Tibial artery (tissue), 4 donors: ENCODE measurements at regions not wholly inside any gene's neighbourhood (a gene's known extent, or its start where the extent isn't known, plus 50 kb on each side); places are given as distances from the start of the nearest gene placed in this dataset.
"Not testable (repeated sequence)": the region's sequence is repeated elsewhere in the genome, so short reads cannot be mapped to it uniquely, and the experiment has no call there.

ENCODE experiments used
- DNase-seq, 2 donors: peaks; one replicate each; pipeline ENCODE4 v3.0.0-alpha.2; 2019
- H3K27ac ChIP-seq, 2 donors: fragments of 200-600 bp; sonication (generic) in 1 of 2; 1 replicate in 1 of 2; 2 replicates in 1 of 2; pipeline ENCODE4 v1.5.1; 2018 to 2019; ENCODE audit warnings: mild to moderate bottlenecking in 1 of 2
- H3K27me3 ChIP-seq, 2 donors: fragments of 200-600 bp; sonication (generic) in 1 of 2; one replicate each; pipeline versions ENCODE4 v1.5.1 to v1.6.0; 2016 to 2019
- H3K36me3 ChIP-seq, 3 donors: fragments of 200-600 bp; sonication (generic) in 2 of 3; one replicate each; pipeline ENCODE4 v1.5.1; 2016 to 2019; ENCODE audit warnings: mild to moderate bottlenecking in 2 of 3
- H3K4me1 ChIP-seq, 4 donors: fragments of 200-600 bp; sonication (generic) in 2 of 4; 1 replicate in 3 of 4; 2 replicates in 1 of 4; pipeline ENCODE4 v1.5.1; 2016 to 2019
- H3K4me3 ChIP-seq, 2 donors: fragments of 200-600 bp; sonication (generic) in 1 of 2; 1 replicate in 1 of 2; 2 replicates in 1 of 2; pipeline ENCODE4 v1.5.1; 2018 to 2019; ENCODE audit warnings: mild to moderate bottlenecking in 2 of 2
- H3K9me3 ChIP-seq, 3 donors: fragments of 200-600 bp; sonication (generic) in 1 of 3; one replicate each; pipeline ENCODE4 v1.5.1; 2016 to 2019
- CTCF ChIP-seq, 2 experiments: fragments of 200-600 bp in 1 of 2; fragments of 450-650 bp in 1 of 2; IDR thresholded peaks; one replicate each; pipeline ENCODE4 v1.5.1; 2017 to 2019; ENCODE audit warnings: antibody characterized with exemption in 2 of 2, mild to moderate bottlenecking in 1 of 2, moderate library complexity in 1 of 2
- intact Hi-C: fragments of 100-400 bp; cut with DNase I; formaldehyde crosslinking; loops from one replicate; pipeline ENCODE4 v1.15.0; 2023; ENCODE audit warnings: low total_unique reads

DNA sequence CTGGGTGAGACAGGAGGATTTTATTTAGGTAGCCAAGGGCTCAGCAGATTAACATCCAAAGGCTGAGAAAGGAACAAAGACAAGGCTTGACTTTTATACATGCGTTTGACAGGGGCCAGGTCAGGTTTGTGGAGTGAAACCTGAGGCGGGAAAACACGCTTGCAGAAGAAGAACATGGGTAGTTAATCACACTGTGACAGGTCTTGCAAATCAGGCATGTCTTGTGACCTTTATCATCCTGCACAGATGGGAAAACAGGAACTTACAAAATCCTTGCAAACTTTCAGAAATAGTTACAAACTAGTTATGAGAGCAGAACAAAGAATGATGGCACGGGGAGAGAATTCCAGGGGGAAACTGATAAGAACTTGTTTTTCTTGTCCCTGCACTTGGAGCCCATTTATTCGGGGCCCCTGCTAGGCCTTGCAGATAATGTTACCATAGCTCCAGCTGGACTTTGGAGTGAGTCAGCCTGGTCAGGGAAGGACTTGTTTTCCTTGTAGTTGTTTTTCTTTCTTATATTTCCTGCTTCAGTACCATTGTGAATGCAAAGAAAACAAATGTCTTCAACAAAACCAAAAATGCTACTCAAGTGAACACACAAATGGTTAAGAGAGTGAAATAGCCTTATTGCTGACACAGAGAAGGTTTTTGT, 965.9 kb upstream of the ROBO1 start:
- H3K36me3 ChIP-seq = no peaks in the 10 kb centered on the region
- no peak for DNase-seq
- no peaks in the 10 kb centered on the region for H3K9me3 ChIP-seq
- TF ChIP-seq CTCF (IDR thresholded peaks at IDR 0.05) = no peak
- H3K27ac ChIP-seq = no peak overlapping the region
- no peaks in the 10 kb centered on the region for H3K27me3 ChIP-seq
- H3K4me1 ChIP-seq = no peaks in the 10 kb centered on the region
- no peak overlapping the region for H3K4me3 ChIP-seq
- intact Hi-C loops = no loop called here

- H3K27me3 ChIP-seq, H3K36me3 ChIP-seq, intact Hi-C loops, H3K27ac ChIP-seq, H3K4me3 ChIP-seq, H3K4me1 ChIP-seq, DNase-seq, H3K9me3 ChIP-seq: not testable (repeated sequence)
Measured at GRCh38 chr3:80727561-80727960, 959.8 kb upstream of the ROBO1 start.

GRCh38 chr3:80709597-80710322, 942.0 kb upstream of the ROBO1 start:
- H3K4me3 ChIP-seq, H3K27ac ChIP-seq, H3K27me3 ChIP-seq, H3K4me1 ChIP-seq, DNase-seq, H3K9me3 ChIP-seq, intact Hi-C loops, H3K36me3 ChIP-seq: not testable (repeated sequence)

DNA sequence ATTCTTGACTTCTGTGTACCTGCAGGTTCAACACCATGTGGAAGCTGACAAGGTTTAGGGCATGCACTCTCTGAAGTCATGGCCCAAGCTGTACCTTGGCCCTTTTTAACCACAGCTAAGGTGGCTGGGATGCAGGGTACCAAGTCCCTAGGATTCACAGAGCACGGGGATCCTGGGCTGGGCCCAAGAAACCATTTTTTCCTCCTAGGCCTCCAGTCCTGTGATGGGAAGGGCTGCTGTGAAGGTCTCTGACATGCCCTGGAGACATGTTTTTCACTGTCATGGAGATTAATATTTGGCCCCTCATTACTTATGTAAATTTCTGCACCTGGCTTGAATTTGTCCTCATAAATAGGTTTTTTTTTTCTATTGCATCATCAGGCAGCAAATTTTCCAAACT, 937.5 kb upstream of the ROBO1 start:
- intact Hi-C loops = no loop called here
- H3K27ac ChIP-seq = no peak overlapping the region
- no peak overlapping the region for H3K4me3 ChIP-seq
- no peak for DNase-seq
- H3K27me3 ChIP-seq = no peaks in the 10 kb centered on the region
- no peaks in the 10 kb centered on the region for H3K9me3 ChIP-seq
- no peaks in the 10 kb centered on the region for H3K36me3 ChIP-seq
- H3K4me1 ChIP-seq = no peaks in the 10 kb centered on the region
- no peak for TF ChIP-seq CTCF (IDR thresholded peaks at IDR 0.05)

- TF ChIP-seq CTCF (IDR thresholded peaks at IDR 0.05) = no peak
- Histone ChIP-seq H3K4me3 (no peak overlapping the region), H3K27ac (no peak overlapping the region), H3K27me3 (no peaks in the 10 kb centered on the region), H3K36me3 (no peaks in the 10 kb centered on the region), H3K4me1 (no peaks in the 10 kb centered on the region), H3K9me3 (no peaks in the 10 kb centered on the region)
- no peak for DNase-seq
- intact Hi-C loops = no loop called here
Measured at GRCh38 chr3:80701349-80701748, 933.6 kb upstream of the ROBO1 start.

DNA sequence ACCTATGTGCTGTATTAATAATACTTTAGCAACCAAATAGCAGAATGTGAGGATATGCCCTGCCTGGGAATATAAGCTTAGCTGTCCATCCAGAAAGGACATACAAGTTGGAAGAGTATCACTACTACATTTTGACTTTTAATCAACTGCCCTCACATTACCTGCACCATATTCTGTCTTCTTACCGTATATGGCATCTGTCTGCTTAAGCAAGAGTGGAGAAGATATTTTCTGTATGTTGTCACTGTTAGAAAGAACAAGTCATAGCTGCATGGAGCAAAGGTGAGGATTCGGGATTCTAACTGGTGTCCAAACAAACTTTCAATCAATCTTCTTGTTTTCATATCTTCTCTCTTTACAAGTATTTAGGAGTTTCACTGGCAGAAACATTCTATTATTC, 929.5 kb upstream of the ROBO1 start:
- Histone ChIP-seq H3K9me3 (no peaks in the 10 kb centered on the region), H3K36me3 (no peaks in the 10 kb centered on the region), H3K27me3 (no peaks in the 10 kb centered on the region), H3K4me1 (no peaks in the 10 kb centered on the region), H3K27ac (no peak overlapping the region), H3K4me3 (no peak overlapping the region)
- intact Hi-C loops = no loop called here
- TF ChIP-seq CTCF (IDR thresholded peaks at IDR 0.05) = no peak
- DNase-seq = no peak
